Activated T-helper 9 cell treated with anti-CD3 and anti-CD28 coated beads, Interleukin-2, amount 50 U/mL, for 16 hours (primary cell): ENCODE measurements at regions not wholly inside any gene's neighbourhood (a gene's known extent, or its start where the extent isn't known, plus 50 kb on each side); places are given as distances from the start of the nearest gene placed in this dataset.
"Not testable (repeated sequence)": the region's sequence is repeated elsewhere in the genome, so short reads cannot be mapped to it uniquely, and the experiment has no call there.

Source experiments
- DNase-seq: peaks from one replicate; pipeline ENCODE4 v3.0.0-alpha.2; 2020; ENCODE audit warnings: low read depth

DNA sequence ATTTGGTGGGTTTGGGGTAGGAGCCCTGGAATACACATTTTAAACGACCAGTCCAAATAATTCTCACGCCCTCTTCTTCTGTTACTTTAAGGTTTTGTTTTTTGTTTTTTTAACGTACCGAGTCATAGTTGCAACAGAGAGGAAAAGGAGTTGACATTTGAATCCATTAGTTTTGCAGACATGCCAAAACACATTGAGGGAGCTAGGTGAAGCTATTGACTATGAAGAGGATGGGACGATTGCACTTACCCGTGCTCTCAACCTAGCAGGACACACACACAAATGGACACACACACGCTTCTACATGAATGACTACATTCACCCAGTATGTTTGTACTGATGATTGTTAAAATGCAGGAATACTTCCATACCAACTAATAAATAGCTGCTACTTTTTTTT, 54.3 kb upstream of the CIT start:
- DNase-seq: no peak

DNA sequence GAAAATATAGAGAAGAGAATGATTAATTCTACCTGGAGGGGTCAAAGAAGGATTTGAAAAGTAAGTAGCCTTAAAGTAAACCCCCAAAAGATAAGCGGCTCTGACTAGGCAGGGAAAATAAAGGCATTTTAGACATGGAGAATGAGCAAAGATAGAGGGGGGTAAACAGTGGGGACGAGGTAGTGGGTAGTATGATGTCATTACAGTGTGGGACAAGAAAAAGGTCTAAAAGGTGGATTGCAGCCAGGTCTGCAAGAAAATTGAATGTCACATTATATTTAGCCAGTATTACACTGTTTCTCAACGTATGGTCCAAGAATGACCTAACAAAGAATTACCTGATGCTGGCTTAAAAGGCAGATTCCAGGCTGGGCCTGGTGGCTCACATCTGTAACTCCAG, 55.8 kb upstream of the CIT start:
- no peak for DNase-seq

DNA sequence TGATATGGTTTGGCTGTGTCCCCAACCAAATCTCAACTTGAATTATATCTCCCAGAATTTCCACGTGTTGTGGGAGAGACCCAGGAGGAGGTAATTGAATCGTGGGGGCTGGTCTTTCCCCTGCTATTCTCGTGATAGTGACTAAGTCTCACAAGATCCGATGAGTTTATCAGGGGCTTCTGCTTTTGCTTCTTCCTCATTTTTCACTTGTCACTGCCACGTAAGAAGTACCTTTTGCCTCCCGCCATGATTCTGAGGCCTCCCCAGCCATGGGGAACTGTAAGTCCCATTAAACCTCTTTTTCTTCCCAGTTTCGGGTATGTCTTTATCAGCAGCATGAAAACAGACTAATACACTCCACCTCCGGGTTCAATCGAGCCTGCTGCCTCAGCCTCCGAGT, 54.3 kb upstream of the BICDL1 start:
- not testable (repeated sequence) for DNase-seq

DNA sequence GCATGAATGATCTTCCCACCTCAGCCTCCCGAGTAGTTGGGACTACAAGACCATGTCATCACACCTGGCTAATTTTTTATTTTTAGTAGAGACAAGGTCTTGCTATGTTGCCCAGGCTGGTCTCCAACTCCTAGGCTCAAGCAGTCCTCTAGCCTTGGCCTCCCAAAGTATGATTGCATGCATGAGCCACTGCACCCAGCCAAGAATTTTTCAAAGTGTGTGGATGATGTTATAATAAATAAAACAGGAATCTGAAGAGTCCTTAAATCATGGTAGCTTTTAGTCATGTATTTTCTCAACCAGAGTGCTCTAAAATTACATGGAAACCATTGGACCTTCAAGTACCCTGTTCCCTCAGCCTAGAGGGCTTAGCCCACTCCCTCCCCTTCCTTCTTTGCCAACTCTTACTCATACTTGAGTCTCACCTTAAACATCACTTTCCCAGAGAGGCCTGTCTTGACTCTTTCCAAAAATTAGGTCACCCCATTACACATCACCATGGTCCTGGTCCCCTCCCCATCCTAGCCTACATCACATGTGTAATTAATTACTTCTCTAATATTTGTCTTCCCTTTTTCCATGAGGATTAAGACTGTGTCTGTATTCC, 52.2 kb upstream of the BICDL1 start:
- DNase-seq: no peak

DNA sequence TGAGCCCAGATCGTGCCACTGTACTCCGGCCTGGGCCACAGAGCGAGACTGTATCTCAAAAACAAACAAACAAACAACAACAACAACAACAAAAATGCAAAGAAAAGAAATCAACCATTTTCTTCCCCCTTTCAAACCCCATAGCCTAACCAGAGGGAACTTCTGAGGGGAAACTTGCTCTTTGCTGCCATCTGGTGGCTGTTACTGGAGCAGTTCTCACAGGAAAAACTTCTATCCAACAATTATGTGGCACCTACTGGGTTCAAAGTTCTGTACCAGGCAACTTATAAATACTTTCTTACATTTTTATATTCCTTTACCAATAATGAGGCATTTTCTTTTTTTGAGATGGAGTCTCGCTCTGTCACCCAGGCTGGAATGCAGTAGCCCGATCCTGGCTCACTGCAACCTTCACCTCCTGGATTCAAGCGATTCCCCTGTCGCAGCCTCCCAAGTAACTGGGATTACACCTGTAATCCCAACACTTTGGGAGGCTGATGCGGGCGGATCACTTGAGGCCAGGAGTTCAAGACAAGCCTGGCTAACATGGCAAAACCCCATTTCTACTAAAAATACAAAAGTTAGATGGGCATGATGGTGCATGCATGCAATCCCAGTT, 50.9 kb upstream of the BICDL1 start:
- peak; percentile 45 for DNase-seq
